ENCODE measurements at regions not wholly inside any gene's neighbourhood (a gene's known extent, or its start where the extent isn't known, plus 50 kb on each side); places are given as distances from the start of the nearest gene placed in this dataset.

DNA sequence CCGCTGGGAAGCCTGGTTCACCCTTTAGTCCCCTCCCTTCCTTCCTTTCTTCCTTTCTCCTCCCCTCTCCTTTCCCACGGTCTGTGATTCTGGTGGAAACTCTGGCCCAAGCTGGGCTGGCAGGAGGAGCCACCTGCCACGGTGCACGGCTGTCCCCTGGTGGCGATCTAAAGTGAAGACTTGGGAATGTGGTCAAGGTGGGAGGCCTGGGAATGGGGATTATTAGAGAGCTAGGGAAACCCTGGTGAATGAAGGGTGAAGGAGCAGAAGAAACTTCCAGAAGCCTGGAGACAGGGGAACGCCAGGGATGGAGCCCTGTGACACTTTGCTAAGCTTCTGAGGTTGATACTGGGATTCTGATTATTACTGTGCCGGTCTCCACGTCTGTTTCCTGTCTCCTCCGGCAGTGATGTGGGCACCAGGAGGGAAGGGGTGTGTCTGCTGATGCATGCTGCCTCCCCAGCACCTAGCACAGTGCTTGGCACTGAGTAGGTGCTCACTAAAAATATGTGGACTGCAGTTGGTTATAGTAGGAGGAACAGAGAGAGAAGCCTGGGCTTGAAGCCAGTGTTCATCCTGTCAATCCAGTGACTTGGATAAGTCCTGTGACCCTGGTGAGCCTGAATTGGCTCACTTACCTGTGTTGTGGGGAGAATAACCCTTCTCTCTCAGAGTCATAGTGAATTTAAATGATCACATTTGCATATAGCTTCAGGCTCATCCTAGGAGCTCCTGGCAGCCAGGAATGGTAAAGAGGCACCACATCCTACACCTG, 71.2 kb upstream of the NBPF3 start (continued):
- TF ChIP-seq, protein P1, sequence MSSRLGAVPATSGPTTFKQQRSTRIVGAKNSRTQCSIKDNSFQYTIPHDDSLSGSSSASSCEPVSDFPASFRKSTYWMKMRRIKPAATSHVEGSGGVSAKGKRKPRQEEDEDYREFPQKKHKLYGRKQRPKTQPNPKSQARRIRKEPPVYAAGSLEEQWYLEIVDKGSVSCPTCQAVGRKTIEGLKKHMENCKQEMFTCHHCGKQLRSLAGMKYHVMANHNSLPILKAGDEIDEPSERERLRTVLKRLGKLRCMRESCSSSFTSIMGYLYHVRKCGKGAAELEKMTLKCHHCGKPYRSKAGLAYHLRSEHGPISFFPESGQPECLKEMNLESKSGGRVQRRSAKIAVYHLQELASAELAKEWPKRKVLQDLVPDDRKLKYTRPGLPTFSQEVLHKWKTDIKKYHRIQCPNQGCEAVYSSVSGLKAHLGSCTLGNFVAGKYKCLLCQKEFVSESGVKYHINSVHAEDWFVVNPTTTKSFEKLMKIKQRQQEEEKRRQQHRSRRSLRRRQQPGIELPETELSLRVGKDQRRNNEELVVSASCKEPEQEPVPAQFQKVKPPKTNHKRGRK (tag; IDR thresholded peaks at IDR 0.05): no peak
- TF ChIP-seq, protein P2, sequence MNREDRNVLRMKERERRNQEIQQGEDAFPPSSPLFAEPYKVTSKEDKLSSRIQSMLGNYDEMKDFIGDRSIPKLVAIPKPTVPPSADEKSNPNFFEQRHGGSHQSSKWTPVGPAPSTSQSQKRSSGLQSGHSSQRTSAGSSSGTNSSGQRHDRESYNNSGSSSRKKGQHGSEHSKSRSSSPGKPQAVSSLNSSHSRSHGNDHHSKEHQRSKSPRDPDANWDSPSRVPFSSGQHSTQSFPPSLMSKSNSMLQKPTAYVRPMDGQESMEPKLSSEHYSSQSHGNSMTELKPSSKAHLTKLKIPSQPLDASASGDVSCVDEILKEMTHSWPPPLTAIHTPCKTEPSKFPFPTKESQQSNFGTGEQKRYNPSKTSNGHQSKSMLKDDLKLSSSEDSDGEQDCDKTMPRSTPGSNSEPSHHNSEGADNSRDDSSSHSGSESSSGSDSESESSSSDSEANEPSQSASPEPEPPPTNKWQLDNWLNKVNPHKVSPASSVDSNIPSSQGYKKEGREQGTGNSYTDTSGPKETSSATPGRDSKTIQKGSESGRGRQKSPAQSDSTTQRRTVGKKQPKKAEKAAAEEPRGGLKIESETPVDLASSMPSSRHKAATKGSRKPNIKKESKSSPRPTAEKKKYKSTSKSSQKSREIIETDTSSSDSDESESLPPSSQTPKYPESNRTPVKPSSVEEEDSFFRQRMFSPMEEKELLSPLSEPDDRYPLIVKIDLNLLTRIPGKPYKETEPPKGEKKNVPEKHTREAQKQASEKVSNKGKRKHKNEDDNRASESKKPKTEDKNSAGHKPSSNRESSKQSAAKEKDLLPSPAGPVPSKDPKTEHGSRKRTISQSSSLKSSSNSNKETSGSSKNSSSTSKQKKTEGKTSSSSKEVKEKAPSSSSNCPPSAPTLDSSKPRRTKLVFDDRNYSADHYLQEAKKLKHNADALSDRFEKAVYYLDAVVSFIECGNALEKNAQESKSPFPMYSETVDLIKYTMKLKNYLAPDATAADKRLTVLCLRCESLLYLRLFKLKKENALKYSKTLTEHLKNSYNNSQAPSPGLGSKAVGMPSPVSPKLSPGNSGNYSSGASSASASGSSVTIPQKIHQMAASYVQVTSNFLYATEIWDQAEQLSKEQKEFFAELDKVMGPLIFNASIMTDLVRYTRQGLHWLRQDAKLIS (CRISPR knock-in tag; IDR thresholded peaks at IDR 0.05): no peak
- TF ChIP-seq ZKSCAN3 (CRISPR knock-in tag; IDR thresholded peaks at IDR 0.05) (no peak), RHOXF2B (CRISPR knock-in tag; conservative IDR thresholded peaks at IDR 0.05) (no peak)
- TF ChIP-seq, protein P3, sequence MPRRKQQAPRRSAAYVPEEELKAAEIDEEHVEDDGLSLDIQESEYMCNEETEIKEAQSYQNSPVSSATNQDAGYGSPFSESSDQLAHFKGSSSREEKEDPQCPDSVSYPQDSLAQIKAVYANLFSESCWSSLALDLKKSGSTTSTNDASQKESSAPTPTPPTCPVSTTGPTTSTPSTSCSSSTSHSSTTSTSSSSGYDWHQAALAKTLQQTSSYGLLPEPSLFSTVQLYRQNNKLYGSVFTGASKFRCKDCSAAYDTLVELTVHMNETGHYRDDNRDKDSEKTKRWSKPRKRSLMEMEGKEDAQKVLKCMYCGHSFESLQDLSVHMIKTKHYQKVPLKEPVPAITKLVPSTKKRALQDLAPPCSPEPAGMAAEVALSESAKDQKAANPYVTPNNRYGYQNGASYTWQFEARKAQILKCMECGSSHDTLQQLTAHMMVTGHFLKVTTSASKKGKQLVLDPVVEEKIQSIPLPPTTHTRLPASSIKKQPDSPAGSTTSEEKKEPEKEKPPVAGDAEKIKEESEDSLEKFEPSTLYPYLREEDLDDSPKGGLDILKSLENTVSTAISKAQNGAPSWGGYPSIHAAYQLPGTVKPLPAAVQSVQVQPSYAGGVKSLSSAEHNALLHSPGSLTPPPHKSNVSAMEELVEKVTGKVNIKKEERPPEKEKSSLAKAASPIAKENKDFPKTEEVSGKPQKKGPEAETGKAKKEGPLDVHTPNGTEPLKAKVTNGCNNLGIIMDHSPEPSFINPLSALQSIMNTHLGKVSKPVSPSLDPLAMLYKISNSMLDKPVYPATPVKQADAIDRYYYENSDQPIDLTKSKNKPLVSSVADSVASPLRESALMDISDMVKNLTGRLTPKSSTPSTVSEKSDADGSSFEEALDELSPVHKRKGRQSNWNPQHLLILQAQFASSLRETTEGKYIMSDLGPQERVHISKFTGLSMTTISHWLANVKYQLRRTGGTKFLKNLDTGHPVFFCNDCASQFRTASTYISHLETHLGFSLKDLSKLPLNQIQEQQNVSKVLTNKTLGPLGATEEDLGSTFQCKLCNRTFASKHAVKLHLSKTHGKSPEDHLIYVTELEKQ (CRISPR knock-in tag; IDR thresholded peaks at IDR 0.05): no peak
- TF ChIP-seq, protein P4, sequence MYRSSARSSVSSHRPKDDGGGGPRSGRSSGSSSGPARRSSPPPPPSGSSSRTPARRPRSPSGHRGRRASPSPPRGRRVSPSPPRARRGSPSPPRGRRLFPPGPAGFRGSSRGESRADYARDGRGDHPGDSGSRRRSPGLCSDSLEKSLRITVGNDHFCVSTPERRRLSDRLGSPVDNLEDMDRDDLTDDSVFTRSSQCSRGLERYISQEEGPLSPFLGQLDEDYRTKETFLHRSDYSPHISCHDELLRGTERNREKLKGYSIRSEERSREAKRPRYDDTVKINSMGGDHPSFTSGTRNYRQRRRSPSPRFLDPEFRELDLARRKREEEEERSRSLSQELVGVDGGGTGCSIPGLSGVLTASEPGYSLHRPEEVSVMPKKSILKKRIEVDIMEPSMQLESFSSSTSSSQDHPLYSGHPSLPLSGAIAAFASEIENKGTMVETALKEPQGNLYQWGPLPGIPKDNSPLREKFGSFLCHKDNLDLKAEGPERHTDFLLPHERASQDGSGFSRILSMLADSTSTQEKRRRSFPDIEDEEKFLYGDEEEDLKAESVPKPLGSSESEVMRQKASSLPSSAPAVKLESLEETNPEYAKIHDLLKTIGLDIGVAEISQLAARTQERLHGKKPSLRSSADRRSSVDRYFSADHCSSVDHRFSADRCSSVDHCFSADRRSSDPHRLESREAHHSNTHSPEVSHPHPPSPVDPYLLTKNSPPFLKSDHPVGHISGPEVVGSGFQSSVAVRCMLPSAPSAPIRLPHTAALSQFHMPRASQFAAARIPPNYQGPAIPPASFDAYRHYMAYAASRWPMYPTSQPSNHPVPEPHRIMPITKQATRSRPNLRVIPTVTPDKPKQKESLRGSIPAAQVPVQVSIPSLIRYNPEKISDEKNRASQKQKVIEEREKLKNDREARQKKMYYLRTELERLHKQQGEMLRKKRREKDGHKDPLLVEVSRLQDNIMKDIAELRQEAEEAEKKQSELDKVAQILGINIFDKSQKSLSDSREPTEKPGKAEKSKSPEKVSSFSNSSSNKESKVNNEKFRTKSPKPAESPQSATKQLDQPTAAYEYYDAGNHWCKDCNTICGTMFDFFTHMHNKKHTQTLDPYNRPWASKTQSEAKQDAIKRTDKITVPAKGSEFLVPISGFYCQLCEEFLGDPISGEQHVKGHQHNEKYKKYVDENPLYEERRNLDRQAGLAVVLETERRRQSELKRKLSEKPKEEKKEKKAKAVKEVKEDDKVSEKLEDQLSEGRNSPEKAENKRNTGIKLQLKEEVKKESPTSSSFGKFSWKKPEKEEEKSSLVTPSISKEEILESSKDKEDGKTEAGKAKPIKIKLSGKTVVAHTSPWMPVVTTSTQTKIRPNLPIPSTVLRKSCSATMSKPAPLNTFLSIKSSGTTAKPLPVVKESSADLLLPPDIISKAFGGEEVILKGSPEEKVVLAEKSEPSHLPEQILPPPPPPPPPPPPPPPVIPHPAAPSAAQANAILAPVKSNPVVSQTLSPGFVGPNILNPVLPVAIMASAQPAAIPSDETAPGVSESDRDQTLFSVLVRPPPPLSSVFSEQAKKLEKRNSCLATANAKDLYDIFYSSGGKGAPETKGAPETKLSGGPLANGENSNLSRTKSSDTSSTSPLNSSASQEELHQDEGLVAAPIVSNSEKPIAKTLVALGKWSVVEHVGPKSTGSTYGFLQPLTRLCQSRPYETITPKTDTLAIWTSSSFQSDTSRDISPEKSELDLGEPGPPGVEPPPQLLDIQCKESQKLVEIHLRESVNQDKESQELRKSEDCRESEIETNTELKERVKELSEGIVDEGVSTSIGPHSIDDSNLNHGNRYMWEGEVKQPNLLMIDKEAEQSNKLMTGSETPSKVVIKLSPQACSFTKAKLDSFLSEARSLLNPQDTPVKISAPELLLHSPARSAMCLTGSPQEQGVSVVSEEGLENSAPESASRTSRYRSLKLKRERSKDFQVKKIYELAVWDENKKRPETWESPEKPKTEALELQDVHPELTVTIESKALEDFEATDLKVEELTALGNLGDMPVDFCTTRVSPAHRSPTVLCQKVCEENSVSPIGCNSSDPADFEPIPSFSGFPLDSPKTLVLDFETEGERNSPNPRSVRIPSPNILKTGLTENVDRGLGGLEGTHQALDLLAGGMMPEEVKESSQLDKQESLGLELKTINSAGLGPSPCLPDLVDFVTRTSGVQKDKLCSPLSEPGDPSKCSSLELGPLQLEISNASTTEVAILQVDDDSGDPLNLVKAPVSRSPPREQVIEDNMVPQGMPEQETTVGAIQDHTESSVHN (IDR thresholded peaks at IDR 0.05; ENCODE audit: borderline replicate concordance in 1 of 2, low read depth in 1 of 2): no peak

All from K562 (cell line).